HG02678 (cell line): ENCODE measurements at regions not wholly inside any gene's neighbourhood (a gene's known extent, or its start where the extent isn't known, plus 50 kb on each side); places are given as distances from the start of the nearest gene placed in this dataset.

Experiments used
- ATAC-seq: cut with Tn5 transposase; IDR thresholded peaks from one replicate; pipeline ENCODE4 v1.9.1; 2021; ENCODE audit warnings: mild to moderate bottlenecking, moderate library complexity; ENCODE audit not compliant: unreplicated experiment

GRCh38 chr4:111761531-111761930, 383.7 kb upstream of the FAM241A start:
- ATAC-seq: no peak

GRCh38 chr4:111770514-111770913, 374.7 kb upstream of the FAM241A start:
- no peak for ATAC-seq

GRCh38 chr4:111773858-111774257, 371.4 kb upstream of the FAM241A start:
- no peak for ATAC-seq

GRCh38 chr4:111775556-111776297, 369.5 kb upstream of the FAM241A start:
- ATAC-seq: no peak

- no peak for ATAC-seq
These were observed 368.7 kb upstream of the FAM241A start for GRCh38 chr4:111776561-111776960.

- no peak for ATAC-seq
These were observed 366.7 kb upstream of the FAM241A start for GRCh38 chr4:111778543-111778942.

- ATAC-seq: no peak
These were observed 364.3 kb upstream of the FAM241A start for GRCh38 chr4:111780965-111781364.

GRCh38 chr4:111781611-111782010, 363.6 kb upstream of the FAM241A start:
- ATAC-seq: no peak

- no peak for ATAC-seq
These were observed 357.2 kb upstream of the FAM241A start for GRCh38 chr4:111788099-111788498.

GRCh38 chr4:111789901-111790640, 355.2 kb upstream of the FAM241A start:
- ATAC-seq: no peak

- no peak for ATAC-seq
These were observed 352.6 kb upstream of the FAM241A start for GRCh38 chr4:111792632-111793031.

- no peak for ATAC-seq
These were observed 351.7 kb upstream of the FAM241A start for GRCh38 chr4:111793433-111794091.

GRCh38 chr4:111797455-111798163, 347.6 kb upstream of the FAM241A start:
- no peak for ATAC-seq

GRCh38 chr4:111798840-111799239, 346.4 kb upstream of the FAM241A start:
- no peak for ATAC-seq

- no peak for ATAC-seq
These were observed 344.7 kb upstream of the FAM241A start for GRCh38 chr4:111800551-111800950.

- no peak for ATAC-seq
These were observed 343.1 kb upstream of the FAM241A start for GRCh38 chr4:111802191-111802590.

- ATAC-seq: no peak
These were observed 338.9 kb upstream of the FAM241A start for GRCh38 chr4:111806331-111806730.

- ATAC-seq: no peak
These were observed 337.7 kb upstream of the FAM241A start for GRCh38 chr4:111807576-111807975.

- ATAC-seq: no peak
These were observed 337.1 kb upstream of the FAM241A start for GRCh38 chr4:111808174-111808573.

GRCh38 chr4:111811661-111812060, 333.6 kb upstream of the FAM241A start:
- no peak for ATAC-seq

- ATAC-seq: no peak
These were observed 333.1 kb upstream of the FAM241A start for GRCh38 chr4:111812114-111812513.
